B cell (primary cell): ENCODE measurements at regions not wholly inside any gene's neighbourhood (a gene's known extent, or its start where the extent isn't known, plus 50 kb on each side); places are given as distances from the start of the nearest gene placed in this dataset.

Experiments used
- ATAC-seq: fragments of 200-7000 bp; cut with Tn5 transposase; one replicate; pipeline ENCODE4 v1.10.0; 2021; ENCODE audit warnings: low read depth, mild to moderate bottlenecking, moderate number of reproducible peaks, moderate library complexity
- CTCF ChIA-PET: fragments of 350-600 bp; sonication (Branson Sonifier 250); formaldehyde crosslinking; loops from one replicate; lab custom pipeline; 2021; ENCODE audit warnings: antibody characterized with exemption, inconsistent platforms; lab: Charles Lee
- POLR2A ChIA-PET: fragments of 350-600 bp; sonication (Branson Sonifier 250); formaldehyde crosslinking; loops from one replicate; lab custom pipeline; 2021; ENCODE audit warnings: antibody characterized with exemption; lab: Charles Lee
- DNase-seq: peaks from one replicate; pipeline ENCODE4 v3.0.0; 2013
- H2AFZ ChIP-seq: 2 replicates; pipeline ENCODE4 v1.6.1; 2012; ENCODE audit warnings: mild to moderate bottlenecking, low read depth, low read length; ENCODE audit not compliant: insufficient read depth, poor library complexity, severe bottlenecking
- H3K27ac ChIP-seq, 2 donors: 1 replicate in 1 of 2; 2 replicates in 1 of 2; pipeline ENCODE4 v1.5.1; 2012 to 2013; ENCODE audit warnings: low read length in 2 of 2, mild to moderate bottlenecking in 2 of 2, moderate library complexity in 1 of 2
- H3K27me3 ChIP-seq, 4 experiments: fragments of 200-600 bp in 1 of 4; sonication (generic) in 1 of 4; replicated peaks in 1 of 4; 1 replicate in 2 of 4; 2 replicates in 2 of 4; pipeline versions ENCODE4 v1.6.1 to v1.7.0; 2013 to 2016; ENCODE audit warnings: low read length in 3 of 4, mild to moderate bottlenecking in 2 of 4, mixed read lengths in 1 of 4, moderate library complexity in 1 of 4; ENCODE audit not compliant: insufficient read depth in 4 of 4, control insufficient read depth in 3 of 4; ENCODE audit errors: control extremely low read depth in 1 of 4
- H3K36me3 ChIP-seq, 2 experiments: replicated peaks in 1 of 2; 1 replicate in 1 of 2; 2 replicates in 1 of 2; pipeline versions ENCODE4 v1.6.1 to v1.7.1; 2013; ENCODE audit warnings: low read length in 1 of 2; ENCODE audit not compliant: insufficient read depth in 2 of 2, control insufficient read depth in 1 of 2; ENCODE audit errors: control extremely low read depth in 1 of 2, extremely low read depth in 1 of 2
- H3K4me1 ChIP-seq, 2 donors: fragments of 200-600 bp in 1 of 2; sonication (generic) in 1 of 2; 1 replicate in 1 of 2; 2 replicates in 1 of 2; pipeline versions ENCODE4 v1.5.1 to v1.6.1; 2013 to 2017; ENCODE audit warnings: low read length in 2 of 2; ENCODE audit not compliant: control insufficient read depth in 2 of 2, insufficient read depth in 2 of 2
- H3K4me2 ChIP-seq: replicated peaks from 2 replicates; pipeline ENCODE3; 2012; ENCODE audit warnings: mild to moderate bottlenecking, low read depth, low read length; ENCODE audit not compliant: poor library complexity, severe bottlenecking
- H3K4me3 ChIP-seq, 5 experiments: fragments of 200-600 bp in 1 of 5; sonication (generic) in 1 of 5; 1 replicate in 3 of 5; 2 replicates in 2 of 5; pipeline versions ENCODE4 v1.5.1 to v1.7.0; 2011 to 2016; ENCODE audit warnings: low read length in 4 of 5, mild to moderate bottlenecking in 4 of 5, low read depth in 2 of 5, control low read depth in 1 of 5, moderate library complexity in 1 of 5; ENCODE audit not compliant: insufficient read depth in 1 of 5; ENCODE audit errors: control extremely low read depth in 1 of 5, extremely low read depth in 1 of 5
- H3K79me2 ChIP-seq: fragments of 200-600 bp; sonication (generic); one replicate; pipeline ENCODE4 v1.6.0; 2016; ENCODE audit warnings: low read length; ENCODE audit not compliant: control insufficient read depth, insufficient read depth
- H3K9ac ChIP-seq: fragments of 200-600 bp; sonication (generic); 2 replicates; pipeline ENCODE4 v1.6.1; 2017; ENCODE audit warnings: mild to moderate bottlenecking, low read length, moderate library complexity
- H3K9me3 ChIP-seq, 3 donors: one replicate each; pipeline versions ENCODE4 v1.6.1 to v1.7.1; 2013; ENCODE audit warnings: low read length in 2 of 3; ENCODE audit not compliant: control insufficient read depth in 2 of 3, insufficient read depth in 1 of 3; ENCODE audit errors: control extremely low read depth in 1 of 3
- H4K20me1 ChIP-seq: 2 replicates; pipeline ENCODE4 v1.6.0; 2012; ENCODE audit warnings: mild to moderate bottlenecking, low read length; ENCODE audit not compliant: insufficient read depth, control insufficient read depth, poor library complexity, severe bottlenecking
- H3K27ac Mint-ChIP-seq: one replicate; pipeline ENCODE4 v1.8.0; 2021; ENCODE audit warnings: mixed read lengths
- H3K27me3 Mint-ChIP-seq: one replicate; pipeline ENCODE4 v1.8.0; 2021; ENCODE audit warnings: mixed read lengths
- H3K4me1 Mint-ChIP-seq: one replicate; pipeline ENCODE4 v1.8.0; 2021; ENCODE audit warnings: mixed read lengths
- H3K4me3 Mint-ChIP-seq: one replicate; pipeline ENCODE4 v1.8.0; 2021; ENCODE audit warnings: mixed read lengths
- H3K9me3 Mint-ChIP-seq: one replicate; pipeline ENCODE4 v1.8.0; 2022; ENCODE audit warnings: mixed read lengths; ENCODE audit not compliant: insufficient read depth
- CTCF ChIP-seq: fragments of 200-600 bp; IDR thresholded peaks from one replicate; pipeline ENCODE4 v1.8.0; 2022; ENCODE audit warnings: antibody characterized with exemption, mild to moderate bottlenecking
- EZH2 ChIP-seq: IDR thresholded peaks from 2 replicates; pipeline ENCODE4 v1.6.1; 2012; ENCODE audit warnings: borderline replicate concordance, low read depth, mild to moderate bottlenecking, moderate library complexity, low read length; ENCODE audit not compliant: insufficient read depth, poor library complexity, severe bottlenecking
- WGBS: methylation state at CpG from one replicate; pipeline ENCODE4 v1.1.5; 2013; ENCODE audit warnings: missing lambda C conversion rate; ENCODE audit not compliant: insufficient coverage; 5-methylcytosine and 5-hydroxymethylcytosine counted together
- intact Hi-C: fragments of 100-400 bp; cut with micrococcal nuclease; formaldehyde crosslinking; loops from one replicate; pipeline ENCODE4 v1.10.0; 2022

- 90% methylated on average over 3 of the region's 5 CpGs for WGBS
- Histone ChIP-seq H3K9me3 (no peaks in the 10 kb centered on the region), H3K27ac (no peak overlapping the region), H4K20me1 (no peaks in the 10 kb centered on the region), H3K4me2 (no peak overlapping the region), H3K4me3 (no peak overlapping the region), H2AFZ (no peak overlapping the region), H3K27me3 (peaks cover 0 to 4% (median 0%) of the 10 kb centered on the region in 4 experiments), H3K4me1 (no peaks in the 10 kb centered on the region), H3K9ac (no peak overlapping the region), H3K36me3 (no peaks in the 10 kb centered on the region), H3K79me2 (no peaks in the 10 kb centered on the region)
- H3K9me3 Mint-ChIP-seq = no peaks in the 10 kb centered on the region
- H3K4me3 Mint-ChIP-seq = no peak overlapping the region
- ChIA-PET POLR2A (no interaction called here), CTCF (no interaction called here)
- H3K27ac Mint-ChIP-seq = no peak overlapping the region
- no peaks in the 10 kb centered on the region for H3K4me1 Mint-ChIP-seq
- ATAC-seq (no peak), DNase-seq (no peak)
- H3K27me3 Mint-ChIP-seq = peaks cover 41% of the 10 kb centered on the region
- no peak for TF ChIP-seq CTCF
- no peak for TF ChIP-seq EZH2
- intact Hi-C loops = no loop called here
These were observed 203.0 kb downstream of the TRIM29 start for GRCh38 chr11:119934866-119935265.

DNA sequence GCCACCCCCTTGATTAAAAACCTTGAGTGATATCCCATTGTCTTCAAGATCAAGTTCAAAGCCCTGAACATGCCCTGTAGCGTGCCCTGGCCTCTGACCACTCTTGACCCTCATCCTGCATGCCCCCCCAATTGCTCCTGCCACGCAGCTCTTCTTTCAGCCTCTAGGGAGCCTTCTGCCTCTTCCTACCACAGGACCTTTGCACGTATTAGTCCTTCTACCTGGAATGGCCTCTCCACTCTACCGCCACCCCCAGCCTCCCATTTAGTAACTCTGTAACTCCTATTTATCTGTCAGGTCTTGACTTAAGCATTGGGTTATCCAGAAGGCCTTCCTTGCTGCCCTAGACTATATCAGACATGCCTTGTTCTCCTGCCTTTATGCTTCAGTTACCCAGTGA lies 203.6 kb downstream of the TRIM29 start:
- Histone ChIP-seq H4K20me1 (no peaks in the 10 kb centered on the region), H3K79me2 (no peaks in the 10 kb centered on the region), H3K27me3 (peaks cover 0 to 4% (median 0%) of the 10 kb centered on the region in 4 experiments), H3K9me3 (no peaks in the 10 kb centered on the region), H3K27ac (no peak overlapping the region), H3K4me3 (no peak overlapping the region), H3K4me1 (no peaks in the 10 kb centered on the region), H2AFZ (no peak overlapping the region), H3K4me2 (no peak overlapping the region), H3K9ac (no peak overlapping the region), H3K36me3 (no peaks in the 10 kb centered on the region)
- H3K4me1 Mint-ChIP-seq = no peaks in the 10 kb centered on the region
- DNase-seq (no peak), ATAC-seq (no peak)
- no peaks in the 10 kb centered on the region for H3K9me3 Mint-ChIP-seq
- no peak overlapping the region for H3K4me3 Mint-ChIP-seq
- POLR2A ChIA-PET = no interaction called here
- intact Hi-C loops = no loop called here
- no peak overlapping the region for H3K27ac Mint-ChIP-seq
- TF ChIP-seq CTCF (no peak), EZH2 (no peak)
- peaks cover 39% of the 10 kb centered on the region for H3K27me3 Mint-ChIP-seq
- CTCF ChIA-PET = no interaction called here
- WGBS = 87% methylated on average over 4 of the region's 4 CpGs
